Smooth muscle cell (in vitro differentiated cells): ENCODE measurements at regions not wholly inside any gene's neighbourhood (a gene's known extent, or its start where the extent isn't known, plus 50 kb on each side); places are given as distances from the start of the nearest gene placed in this dataset.

ENCODE experiments used
- DNase-seq: peaks from one replicate; lab custom pipeline; 2025; ENCODE audit not compliant: unreplicated experiment; lab: John Stamatoyannopoulos, UW
- H2AFZ ChIP-seq: fragments of 200-600 bp; sonication (generic); 2 replicates; pipeline ENCODE4 v1.6.0; 2016; ENCODE audit warnings: antibody characterized with exemption, low read depth, mild to moderate bottlenecking
- H3F3A ChIP-seq: fragments of 200-600 bp; sonication (generic); 2 replicates; pipeline ENCODE4 v1.6.0; 2017; ENCODE audit warnings: antibody characterized with exemption, low read depth
- H3K27ac ChIP-seq: fragments of 200-600 bp; sonication (generic); 2 replicates; pipeline ENCODE4 v1.5.1; 2016; ENCODE audit warnings: low read depth, mild to moderate bottlenecking
- H3K27me3 ChIP-seq: fragments of 200-600 bp; sonication (generic); 2 replicates; pipeline ENCODE4 v1.6.1; 2016; ENCODE audit warnings: low read depth, mild to moderate bottlenecking
- H3K36me3 ChIP-seq: fragments of 200-600 bp; sonication (generic); 2 replicates; pipeline ENCODE4 v1.5.1; 2016; ENCODE audit warnings: low read depth
- H3K4me1 ChIP-seq: fragments of 200-600 bp; sonication (generic); 2 replicates; pipeline ENCODE4 v1.5.1; 2016; ENCODE audit warnings: low read depth
- H3K4me2 ChIP-seq: fragments of 200-600 bp; sonication (generic); 2 replicates; pipeline ENCODE4 v1.6.0; 2016; ENCODE audit warnings: mild to moderate bottlenecking
- H3K4me3 ChIP-seq: fragments of 200-600 bp; sonication (generic); 2 replicates; pipeline ENCODE4 v1.5.1; 2016; ENCODE audit warnings: mild to moderate bottlenecking
- H3K79me2 ChIP-seq: fragments of 200-600 bp; sonication (generic); 2 replicates; pipeline ENCODE4 v1.6.0; 2016; ENCODE audit warnings: low read depth, mild to moderate bottlenecking
- H3K9ac ChIP-seq: fragments of 200-600 bp; sonication (generic); 2 replicates; pipeline ENCODE4 v1.6.0; 2016; ENCODE audit warnings: low read depth
- H3K9me3 ChIP-seq: fragments of 200-600 bp; sonication (generic); replicated peaks from 2 replicates; pipeline ENCODE4 v1.5.1; 2016; ENCODE audit warnings: low read depth
- H4K20me1 ChIP-seq: fragments of 200-600 bp; sonication (generic); 2 replicates; pipeline ENCODE4 v1.6.0; 2016; ENCODE audit warnings: low read depth
- CTCF ChIP-seq: fragments of 200-600 bp; sonication (generic); IDR thresholded peaks from 2 replicates; pipeline ENCODE4 v1.5.1; 2017; ENCODE audit warnings: borderline replicate concordance, mild to moderate bottlenecking, antibody characterized with exemption; ENCODE audit not compliant: insufficient read depth, poor library complexity, severe bottlenecking
- WGBS: methylation state at CpG from one replicate; pipeline ENCODE4 v1.1.7; 2016; ENCODE audit warnings: low lambda C conversion rate; 5-methylcytosine and 5-hydroxymethylcytosine counted together

GRCh38 chr4:189267312-189267965, 673.2 kb upstream of the FRG1 start:
- Histone ChIP-seq H3K9me3 (no peaks in the 10 kb centered on the region), H3F3A (no peaks in the 10 kb centered on the region), H3K27me3 (no peaks in the 10 kb centered on the region), H4K20me1 (no peaks in the 10 kb centered on the region), H3K9ac (no peak overlapping the region), H3K4me2 (no peak overlapping the region), H3K4me1 (no peaks in the 10 kb centered on the region), H2AFZ (no peak overlapping the region), H3K79me2 (no peaks in the 10 kb centered on the region), H3K36me3 (no peaks in the 10 kb centered on the region), H3K4me3 (no peak overlapping the region), H3K27ac (no peak overlapping the region)
- no peak for DNase-seq
- no peak for TF ChIP-seq CTCF
- WGBS: 92% methylated on average over 3 of the region's 3 CpGs

GRCh38 chr4:189278597-189279165, 662.0 kb upstream of the FRG1 start:
- H3K36me3 ChIP-seq: no peaks in the 10 kb centered on the region
- peak overlapping the region; percentile 86 for H3K27ac ChIP-seq
- H3K4me1 ChIP-seq: peaks cover 5% of the 10 kb centered on the region
- no peaks in the 10 kb centered on the region for H4K20me1 ChIP-seq
- no peaks in the 10 kb centered on the region for H3K9me3 ChIP-seq
- no peak for DNase-seq
- WGBS: 19% methylated on average over 3 of the region's 3 CpGs
- peak overlapping the region; percentile 60 for H3K9ac ChIP-seq
- no peak overlapping the region for H2AFZ ChIP-seq
- TF ChIP-seq CTCF: no peak
- H3F3A ChIP-seq: no peaks in the 10 kb centered on the region
- H3K27me3 ChIP-seq: no peaks in the 10 kb centered on the region
- no peaks in the 10 kb centered on the region for H3K79me2 ChIP-seq
- peak overlapping the region; percentile 51 for H3K4me2 ChIP-seq
- H3K4me3 ChIP-seq: no peak overlapping the region

GRCh38 chr4:189279188-189279587, 661.5 kb upstream of the FRG1 start:
- H3K9me3 ChIP-seq: no peaks in the 10 kb centered on the region
- TF ChIP-seq CTCF: no peak
- WGBS: 25% methylated on average over 11 of the region's 11 CpGs
- H3K27ac ChIP-seq: peak overlapping the region; percentile 86
- H3K79me2 ChIP-seq: no peaks in the 10 kb centered on the region
- no peak for DNase-seq
- no peaks in the 10 kb centered on the region for H4K20me1 ChIP-seq
- no peak overlapping the region for H2AFZ ChIP-seq
- no peaks in the 10 kb centered on the region for H3K36me3 ChIP-seq
- H3F3A ChIP-seq: no peaks in the 10 kb centered on the region
- no peak overlapping the region for H3K4me3 ChIP-seq
- H3K9ac ChIP-seq: peak overlapping the region; percentile 60
- H3K27me3 ChIP-seq: no peaks in the 10 kb centered on the region
- H3K4me1 ChIP-seq: peaks cover 5% of the 10 kb centered on the region
- peak overlapping the region; percentile 51 for H3K4me2 ChIP-seq

- Histone ChIP-seq H2AFZ (no peak overlapping the region), H3K4me2 (no peak overlapping the region), H3K9me3 (no peaks in the 10 kb centered on the region), H3K79me2 (no peaks in the 10 kb centered on the region), H3K4me1 (no peaks in the 10 kb centered on the region), H4K20me1 (no peaks in the 10 kb centered on the region), H3K36me3 (no peaks in the 10 kb centered on the region), H3K4me3 (no peak overlapping the region), H3K9ac (no peak overlapping the region), H3K27ac (no peak overlapping the region), H3K27me3 (no peaks in the 10 kb centered on the region), H3F3A (no peaks in the 10 kb centered on the region)
- no peak for DNase-seq
- 72% methylated on average over 8 of the region's 8 CpGs for WGBS
- no peak for TF ChIP-seq CTCF
Measured at GRCh38 chr4:189285377-189285776, 655.3 kb upstream of the FRG1 start.
